Stimulated activated CD4-positive, alpha-beta T cell treated with anti-CD3 and anti-CD28 coated beads, Interleukin-15, amount 100 ng/mL, for 24 hours (primary cell): ENCODE measurements at regions not wholly inside any gene's neighbourhood (a gene's known extent, or its start where the extent isn't known, plus 50 kb on each side); places are given as distances from the start of the nearest gene placed in this dataset.

Experiments
- DNase-seq: peaks from one replicate; pipeline ENCODE4 v3.0.0-alpha.2; 2020

DNA sequence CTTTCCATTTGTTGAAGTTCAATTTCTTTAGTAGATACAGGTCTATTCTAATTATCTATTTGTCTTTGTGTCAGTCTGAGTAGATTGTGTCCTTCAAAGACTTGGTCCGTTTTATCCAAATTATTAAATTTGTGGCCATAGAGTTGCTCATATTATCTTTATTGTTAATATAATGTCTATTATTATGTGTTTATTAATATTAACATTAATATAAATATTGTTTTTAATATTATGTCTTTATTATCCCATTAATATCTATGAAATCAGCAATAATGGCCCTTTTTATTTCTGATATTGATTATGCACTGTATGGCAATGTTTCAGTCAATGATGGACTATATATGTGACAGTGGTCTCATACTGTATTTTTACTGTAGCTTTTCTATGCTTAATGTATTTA is 2067.3 kb upstream of the AGA start:
- no peak for DNase-seq

DNA sequence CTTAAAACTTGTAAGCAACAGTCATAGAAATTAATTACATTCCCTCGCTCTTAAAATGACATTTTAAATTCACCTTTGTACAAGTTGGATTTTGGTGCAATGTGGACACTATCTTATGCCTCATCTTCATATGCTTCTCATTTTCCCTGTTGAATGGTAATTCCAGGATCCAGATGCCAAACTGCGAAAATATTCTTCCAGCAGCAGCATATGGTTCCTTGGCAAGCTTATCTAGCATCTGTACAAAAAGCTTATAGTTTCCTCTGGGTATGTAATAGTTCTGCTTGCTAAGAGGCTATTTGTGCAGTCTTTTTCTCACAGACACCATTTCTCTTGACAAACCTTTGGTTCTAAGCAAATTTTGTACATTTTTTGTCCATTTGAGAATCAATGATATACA is 2079.7 kb upstream of the AGA start:
- no peak for DNase-seq

DNA sequence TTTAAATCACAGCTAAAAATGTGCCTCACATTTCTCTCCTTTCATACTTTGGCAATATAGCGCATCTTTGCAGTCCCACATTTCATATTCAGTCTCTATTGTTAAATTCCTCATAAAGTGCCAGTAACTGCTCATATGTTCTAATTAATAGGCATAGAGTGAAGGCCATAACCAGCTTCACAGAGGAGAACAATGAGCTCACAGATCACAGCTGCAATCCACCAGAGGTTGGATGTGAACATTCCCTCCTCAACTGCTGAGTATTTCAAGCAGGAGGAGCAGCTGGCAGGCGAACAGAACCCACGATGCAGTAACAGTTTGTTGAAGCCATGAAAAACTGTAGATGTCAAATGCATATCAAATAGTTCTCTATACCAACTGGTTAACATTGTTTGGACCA is 2088.7 kb upstream of the AGA start:
- DNase-seq: no peak

DNA sequence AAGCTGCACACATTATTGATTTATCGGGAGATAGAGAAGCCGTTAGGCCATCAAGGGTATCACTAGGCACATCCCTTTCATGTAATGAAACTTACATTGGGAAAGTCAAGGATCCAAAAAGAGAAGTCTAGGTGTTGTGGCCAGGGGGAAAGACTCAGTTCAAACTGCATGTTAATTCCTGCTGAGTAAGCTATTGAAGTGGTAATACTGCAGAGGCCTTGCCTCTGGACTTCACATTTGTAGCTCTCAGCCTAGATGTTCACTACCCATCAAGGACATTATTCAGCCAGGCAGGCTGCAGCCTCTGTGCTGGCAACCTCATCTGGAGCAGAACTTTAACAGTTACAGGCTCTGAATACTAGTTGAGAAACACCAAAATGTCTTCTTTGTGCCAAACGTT is 2094.5 kb upstream of the AGA start:
- no peak for DNase-seq

DNA sequence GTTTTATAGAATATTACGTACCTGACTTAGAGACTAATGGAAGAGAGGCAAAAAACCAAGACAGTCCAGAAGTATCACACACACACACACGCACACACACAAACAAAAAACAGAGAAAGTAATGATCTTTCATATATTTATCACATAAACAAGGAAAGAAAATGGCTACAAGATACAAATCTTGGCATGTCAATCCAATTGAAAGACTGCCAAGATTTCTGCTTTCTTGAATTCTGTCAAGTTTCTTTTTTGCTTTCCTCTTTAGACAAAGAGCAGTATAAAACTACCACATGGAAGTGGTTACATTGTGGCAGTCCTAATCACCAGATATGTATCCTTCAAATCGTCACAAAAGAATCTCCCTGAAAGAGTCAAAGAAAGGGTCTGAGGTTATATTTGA is 2097.4 kb upstream of the AGA start:
- no peak for DNase-seq

DNA sequence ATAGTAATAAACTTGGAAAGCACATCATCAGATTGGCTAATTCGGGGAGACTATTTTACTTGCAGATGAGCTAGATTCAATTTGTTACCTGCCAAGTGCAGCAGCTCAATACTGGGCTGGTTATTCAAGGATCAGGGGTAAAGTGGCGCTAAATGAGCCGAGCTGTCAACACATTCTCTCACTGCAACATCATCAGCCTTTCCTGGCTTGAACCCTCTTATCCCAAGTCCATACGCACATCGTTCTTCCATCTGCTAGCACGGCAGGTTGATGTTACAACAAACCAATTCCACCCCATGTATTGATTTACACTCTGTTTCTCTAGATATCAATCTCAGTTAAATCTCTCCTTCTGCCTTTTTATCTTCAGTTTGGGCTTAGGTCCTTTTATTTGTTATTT is 2101.5 kb upstream of the AGA start:
- no peak for DNase-seq

DNA sequence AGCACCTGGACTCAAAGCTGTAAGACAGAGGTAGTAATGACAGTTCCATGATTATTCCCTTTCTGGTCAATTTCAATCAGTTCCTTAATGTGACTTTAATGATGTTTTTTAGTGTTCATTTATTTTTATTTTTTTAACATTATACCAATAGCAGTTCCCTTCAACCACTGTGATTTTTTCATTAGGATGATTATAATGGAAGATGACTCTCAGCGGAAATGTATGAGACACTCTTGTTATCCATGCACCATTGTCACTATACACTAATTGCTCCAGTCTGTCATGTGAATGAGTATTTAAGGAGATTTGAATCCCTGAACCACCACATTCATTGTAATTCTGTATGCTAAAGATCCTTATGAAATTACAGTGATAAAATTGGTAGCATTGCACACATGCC is 2102.3 kb upstream of the AGA start:
- no peak for DNase-seq

DNA sequence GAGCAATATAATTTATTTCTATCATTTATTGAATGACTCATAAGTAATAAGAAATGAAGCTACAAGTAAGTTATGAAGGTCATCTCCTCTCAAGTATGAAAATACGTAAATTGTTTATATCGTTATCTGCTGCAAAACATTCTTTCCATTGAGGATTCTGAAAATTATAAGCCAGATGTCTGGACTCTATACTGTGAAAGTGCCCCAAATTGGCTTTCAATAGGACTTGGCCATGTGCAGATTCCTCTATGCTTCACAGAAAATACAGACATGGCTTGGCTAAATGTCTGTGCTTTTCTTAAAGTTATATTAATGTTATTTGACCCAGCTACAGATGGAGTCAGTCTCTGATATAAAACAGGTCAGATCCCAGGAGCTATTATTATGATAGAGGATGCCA is 2109.9 kb upstream of the AGA start:
- no peak for DNase-seq

DNA sequence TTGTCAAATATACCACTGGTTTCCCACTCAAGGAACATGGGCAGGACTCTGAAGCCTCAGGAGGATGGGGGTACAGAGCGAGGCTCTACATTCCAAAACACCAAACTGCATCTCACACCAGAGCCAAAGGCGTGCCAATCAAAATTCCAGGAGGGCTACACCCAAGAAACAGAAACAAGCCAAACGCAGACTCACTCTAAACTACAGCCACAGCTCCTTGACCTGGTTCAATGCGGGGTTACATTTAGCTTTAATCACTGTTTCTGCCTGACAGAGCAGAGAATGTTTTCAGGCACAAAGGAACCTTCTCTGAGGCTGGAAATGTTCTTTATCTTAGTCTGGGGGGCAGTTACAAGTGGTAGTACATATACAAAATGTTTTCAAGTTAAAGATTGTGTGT is 2121.5 kb upstream of the AGA start:
- no peak for DNase-seq

DNA sequence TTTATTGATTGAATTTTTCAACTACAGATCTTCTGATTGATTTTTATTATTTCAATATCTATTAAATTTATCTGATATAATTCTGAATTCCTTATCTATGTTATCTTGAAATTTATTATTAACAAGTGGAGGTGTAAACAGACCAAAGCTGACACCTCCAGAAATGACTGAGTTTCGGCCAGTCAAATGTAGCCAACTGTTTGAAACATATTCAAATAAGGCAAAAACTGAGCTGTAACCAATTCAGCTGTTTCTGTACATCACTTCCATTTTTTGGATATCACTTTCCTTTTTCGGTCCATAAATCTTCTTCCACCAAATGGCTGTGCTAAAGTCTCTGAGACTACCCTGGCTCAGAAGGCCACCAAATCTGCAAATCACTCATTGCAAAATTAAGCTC is 2127.3 kb upstream of the AGA start:
- no peak for DNase-seq

DNA sequence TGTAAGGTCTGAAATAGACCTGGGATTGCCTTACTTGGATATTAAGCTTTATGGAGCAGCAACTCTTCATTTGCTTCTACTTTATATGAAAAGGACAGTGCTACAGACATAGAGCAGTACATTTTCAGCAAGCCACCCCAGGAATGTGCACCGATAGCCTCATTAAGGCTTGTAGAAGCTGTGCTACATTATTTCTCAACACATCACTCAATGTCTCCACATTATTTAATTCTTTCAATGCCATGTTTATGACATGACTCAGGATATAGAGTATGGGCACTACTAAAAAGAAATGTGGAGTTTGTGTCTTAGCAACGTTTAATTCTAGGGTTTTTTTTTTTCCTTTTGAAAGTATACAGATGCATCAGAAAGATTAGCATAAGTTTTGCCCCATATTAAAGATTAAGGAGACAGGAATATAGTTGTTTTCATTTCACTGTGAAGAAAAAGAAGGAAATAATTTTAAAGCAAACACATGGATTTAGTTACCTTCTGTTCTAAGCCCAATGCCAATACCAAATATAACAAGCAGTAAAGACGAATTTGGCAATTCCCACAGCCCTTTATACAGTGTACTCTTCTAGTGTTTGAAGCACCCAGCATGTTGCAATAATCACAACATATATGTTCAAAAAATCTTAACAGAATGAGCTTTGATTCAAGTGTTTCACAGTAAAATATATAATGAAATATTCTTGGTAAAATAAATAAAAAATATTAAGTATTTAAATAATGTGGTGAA is 2140.1 kb upstream of the AGA start:
- DNase-seq: no peak

DNA sequence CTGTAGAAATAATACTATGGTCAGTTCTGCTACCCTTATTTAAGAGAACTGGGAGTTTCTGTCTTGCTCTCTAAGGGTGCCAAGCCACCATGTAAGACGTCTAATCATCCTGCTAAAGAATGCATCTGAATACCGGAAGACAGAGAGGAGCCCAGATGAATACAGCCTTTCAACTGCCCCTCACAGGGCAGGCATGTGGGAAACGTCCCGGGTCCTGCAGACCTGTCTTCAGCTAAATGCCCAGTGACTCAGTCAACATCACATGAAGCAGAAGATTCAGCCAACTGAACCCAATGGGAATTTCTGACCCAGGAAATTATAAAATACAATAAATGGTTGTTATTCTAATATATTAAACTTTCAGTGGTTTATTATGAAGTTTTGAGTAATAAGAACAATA is 2141.0 kb upstream of the AGA start:
- DNase-seq: no peak

DNA sequence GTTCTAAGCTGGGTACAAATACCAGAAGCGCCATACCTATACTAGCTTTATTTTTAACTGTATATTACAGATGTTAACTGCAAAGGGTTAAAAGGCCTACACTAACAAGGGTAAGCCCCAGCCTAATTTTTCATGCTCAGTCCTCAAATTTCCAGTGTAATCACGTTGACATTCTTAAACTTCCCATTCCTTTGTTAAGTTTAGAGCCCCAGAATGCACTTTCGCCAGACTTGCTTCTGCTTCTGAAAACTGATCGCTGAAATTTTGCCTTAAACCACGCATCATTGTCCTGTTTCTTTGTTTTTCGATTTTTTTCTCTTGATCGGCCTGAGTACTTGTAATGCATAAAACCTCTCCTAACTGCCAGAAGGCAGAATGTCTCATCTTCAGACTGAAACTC is 2141.9 kb upstream of the AGA start:
- DNase-seq: no peak

DNA sequence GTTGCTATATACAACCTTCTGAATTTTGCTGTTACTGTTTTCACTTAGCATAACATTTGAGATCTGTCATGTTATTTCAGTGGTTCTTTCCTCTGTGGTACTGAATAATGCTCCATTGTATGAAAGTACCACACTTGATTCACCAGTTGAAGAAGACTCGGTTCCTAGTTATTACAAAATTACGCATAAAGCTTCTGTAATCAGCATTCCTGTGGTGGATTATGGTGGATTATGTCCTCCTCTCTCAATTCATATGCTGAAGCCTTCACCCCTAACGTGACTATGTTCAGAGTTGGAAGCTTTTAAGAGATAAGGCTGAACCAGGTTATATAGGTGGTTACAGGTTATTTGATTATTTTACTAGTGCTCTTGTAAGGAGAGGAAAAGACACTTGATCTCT is 2143.5 kb upstream of the AGA start:
- DNase-seq: no peak

DNA sequence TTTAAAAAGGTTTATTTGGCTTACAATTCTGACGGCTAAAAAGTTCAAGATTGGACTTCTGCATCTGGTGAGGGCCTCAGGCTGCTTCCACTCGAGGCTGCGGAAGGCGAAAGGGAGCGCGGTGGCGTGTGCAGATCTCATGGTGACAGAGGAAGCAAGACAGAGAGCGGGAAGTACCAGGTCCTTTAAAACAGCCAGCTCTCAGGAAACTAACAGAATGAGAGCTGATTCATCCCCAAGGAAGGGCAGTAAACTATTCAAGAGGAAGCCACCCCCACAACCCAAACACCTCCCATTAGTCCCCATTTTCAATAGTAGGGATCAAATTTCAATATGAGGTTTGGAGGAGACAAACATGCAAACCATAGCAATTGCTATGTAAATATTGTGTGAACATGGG is 2144.2 kb upstream of the AGA start:
- no peak for DNase-seq

DNA sequence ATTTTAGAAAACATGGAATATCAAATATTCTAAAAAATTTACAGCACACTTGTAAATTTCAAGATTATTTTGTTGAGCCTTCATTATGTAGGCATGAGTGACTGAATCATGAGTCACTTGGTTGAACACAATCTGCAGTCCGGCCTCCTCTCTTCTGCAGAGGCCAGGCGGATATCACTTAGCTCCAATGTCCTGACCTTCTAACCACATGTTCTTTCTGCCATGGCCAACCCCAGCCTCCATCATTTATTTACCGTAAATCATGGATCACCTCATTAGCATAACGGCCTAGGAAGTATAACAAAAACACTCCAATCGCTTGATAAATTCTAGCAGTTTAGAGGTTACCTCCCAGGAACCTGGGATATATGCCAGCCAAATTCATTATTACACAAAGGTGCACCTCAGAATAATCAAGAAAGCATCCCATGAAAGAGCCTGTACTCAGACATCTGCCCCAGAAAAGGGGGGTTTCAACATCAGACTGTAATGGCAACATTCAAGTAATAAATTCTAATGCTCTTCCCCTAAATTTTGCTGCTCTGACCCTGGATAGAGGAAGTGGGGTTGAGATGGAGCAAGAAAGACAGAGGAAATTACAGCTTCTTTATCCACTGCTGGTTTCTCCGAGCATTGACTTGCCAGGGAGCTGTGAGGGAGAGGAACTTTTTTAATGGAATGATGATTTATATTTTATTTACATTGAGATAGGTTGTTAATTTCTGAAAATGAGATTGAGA is 2153.6 kb upstream of the AGA start:
- no peak for DNase-seq

DNA sequence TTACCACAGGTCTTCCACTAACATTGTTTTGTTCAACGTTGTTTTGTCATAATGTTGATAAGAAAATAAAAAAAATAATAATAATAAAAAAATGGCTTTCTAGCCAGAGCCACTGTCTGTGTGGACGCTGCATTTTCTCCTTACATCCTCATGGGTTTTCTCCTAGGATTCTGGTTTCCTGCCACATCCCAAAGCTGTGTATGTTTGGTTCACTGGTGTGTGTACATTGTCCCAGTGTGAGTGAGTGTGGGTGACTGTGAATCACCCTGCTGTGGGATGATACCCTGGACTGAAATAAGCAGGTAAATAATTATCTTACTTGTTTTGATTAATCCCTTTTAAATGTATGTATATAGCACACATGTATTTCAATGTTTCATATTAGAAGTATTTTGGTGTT is 2154.4 kb upstream of the AGA start:
- DNase-seq: no peak

DNA sequence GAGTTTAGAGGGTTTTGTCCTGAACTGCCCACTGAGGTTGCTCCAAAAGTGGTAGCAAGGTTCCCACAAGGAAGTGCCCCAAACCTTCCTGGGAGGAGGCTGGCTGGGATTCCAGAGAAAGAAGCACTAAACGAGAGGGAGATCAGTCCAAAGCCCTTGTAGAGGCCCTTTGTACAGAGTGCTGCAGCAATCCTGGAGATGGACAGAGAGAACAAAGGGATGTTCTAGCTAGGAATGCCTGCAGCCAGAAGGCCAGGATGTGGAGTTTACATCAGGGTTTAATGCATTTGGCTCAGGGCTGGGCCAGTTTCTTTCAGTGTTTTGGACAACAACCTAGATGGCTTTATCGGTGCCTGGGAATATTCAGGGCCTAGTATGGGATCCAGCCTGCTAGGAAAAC is 2155.1 kb upstream of the AGA start:
- no peak for DNase-seq

DNA sequence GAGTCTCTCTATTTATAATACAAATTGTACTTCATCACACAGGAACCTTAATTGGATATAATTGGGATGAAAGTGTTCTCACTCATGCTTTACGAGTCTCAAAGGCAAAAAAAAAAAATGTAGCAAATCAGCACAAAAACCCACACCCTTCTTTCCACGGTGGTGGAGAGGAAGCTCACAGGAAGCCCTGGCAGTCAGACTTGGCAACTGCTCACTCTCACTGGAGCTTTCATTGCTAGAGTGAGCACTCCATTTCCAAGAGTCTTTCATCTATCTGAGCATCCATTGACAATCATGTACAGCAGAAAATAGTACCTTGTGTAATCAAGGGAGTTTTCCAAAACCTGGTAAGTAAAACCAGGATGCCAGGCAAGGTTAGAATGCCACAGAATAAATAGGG is 2159.4 kb upstream of the AGA start:
- DNase-seq: no peak

DNA sequence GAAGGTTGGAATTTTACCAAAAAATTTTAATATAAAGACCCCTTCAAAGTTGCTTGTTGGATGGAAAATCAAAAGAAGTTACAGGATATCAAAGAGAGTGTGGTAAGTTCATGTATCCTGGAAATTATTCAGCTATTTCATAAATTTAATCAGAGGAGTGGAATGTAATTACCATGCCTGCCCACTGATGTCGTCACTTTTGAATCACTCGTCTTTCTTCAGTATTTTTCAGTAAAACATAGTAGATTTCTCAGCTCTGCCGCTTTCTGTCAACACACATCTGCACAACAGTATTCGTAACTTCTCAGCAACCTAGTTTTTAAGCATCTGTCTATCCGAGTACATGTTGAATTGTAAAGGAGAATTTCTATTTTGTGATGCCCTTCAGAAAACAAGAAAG is 2163.0 kb upstream of the AGA start:
- DNase-seq: no peak

DNA sequence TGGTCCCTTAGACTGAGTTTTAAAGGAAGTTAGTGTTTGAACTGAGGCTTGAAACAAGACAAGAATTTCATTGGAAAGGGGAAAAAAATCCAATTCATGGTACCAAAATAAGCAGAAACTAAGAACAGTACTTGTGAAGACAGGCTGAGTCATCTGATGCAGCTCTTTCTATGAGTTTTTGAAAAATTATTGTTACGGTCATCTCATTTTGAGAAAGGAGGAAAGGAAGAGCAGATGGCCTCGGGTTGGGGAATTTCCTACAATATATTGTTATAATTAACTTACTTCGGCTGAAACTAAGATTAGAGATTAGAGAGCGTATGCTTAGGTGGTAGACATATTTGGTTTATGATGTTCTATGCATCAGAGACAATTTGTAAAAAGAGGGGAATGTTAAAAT is 2164.8 kb upstream of the AGA start:
- no peak for DNase-seq

DNA sequence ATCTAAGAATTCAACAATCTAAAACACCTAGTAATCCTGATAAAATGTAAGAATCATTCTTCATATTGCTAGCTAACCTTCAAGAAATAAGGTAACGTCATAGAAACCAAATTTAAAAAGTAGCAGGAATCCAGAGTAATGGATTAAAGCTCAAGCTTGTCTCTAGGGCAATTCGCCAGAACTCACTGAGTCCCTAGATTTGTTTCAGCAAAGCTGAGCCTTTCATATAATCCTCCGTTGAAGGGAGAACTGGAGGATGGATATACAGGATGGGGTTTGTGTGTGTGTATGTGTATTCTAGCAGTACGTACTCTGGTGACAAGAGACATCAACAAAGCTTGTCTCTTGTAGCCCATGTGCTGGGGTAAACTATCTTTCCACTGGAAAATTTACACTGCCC is 2173.5 kb upstream of the AGA start:
- DNase-seq: no peak

DNA sequence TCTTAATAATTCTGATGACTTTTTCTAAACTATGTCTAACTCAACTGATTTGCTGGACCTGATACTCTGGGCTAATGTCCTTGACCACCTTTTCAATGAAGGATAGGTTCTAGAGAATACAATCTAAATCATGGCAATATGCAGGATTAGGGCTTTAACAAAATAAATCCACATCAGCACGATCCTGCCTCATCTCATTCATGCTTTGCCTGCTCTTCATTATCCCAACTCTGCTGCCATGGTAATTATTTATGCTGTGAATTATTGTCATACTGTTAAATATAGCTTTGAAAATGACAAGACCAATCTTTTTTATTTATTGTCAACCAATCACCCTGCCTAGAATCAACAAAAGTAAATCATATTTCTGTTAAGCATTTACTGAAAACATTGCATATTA is 2176.7 kb upstream of the AGA start:
- DNase-seq: no peak

DNA sequence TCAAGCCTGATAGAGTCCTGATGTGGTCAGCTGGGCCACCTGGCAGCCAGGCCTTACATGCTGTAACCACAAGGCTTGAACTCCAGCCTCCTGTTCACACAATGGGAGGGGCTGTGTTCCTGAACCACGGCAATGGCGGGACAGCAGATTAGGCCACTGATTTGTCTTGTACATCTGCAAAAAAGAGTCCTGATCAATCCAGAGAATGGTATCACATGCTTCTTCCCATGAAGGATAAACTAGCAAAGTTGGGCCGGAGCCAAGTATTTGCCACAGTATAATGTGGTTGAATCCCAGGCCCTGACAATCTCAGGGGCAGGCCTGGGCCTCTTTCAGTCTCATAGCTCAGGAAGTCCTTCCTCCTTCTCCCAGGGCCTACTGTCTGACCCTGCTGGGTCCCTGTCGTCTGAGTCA is 2182.5 kb upstream of the AGA start:
- no peak for DNase-seq

DNA sequence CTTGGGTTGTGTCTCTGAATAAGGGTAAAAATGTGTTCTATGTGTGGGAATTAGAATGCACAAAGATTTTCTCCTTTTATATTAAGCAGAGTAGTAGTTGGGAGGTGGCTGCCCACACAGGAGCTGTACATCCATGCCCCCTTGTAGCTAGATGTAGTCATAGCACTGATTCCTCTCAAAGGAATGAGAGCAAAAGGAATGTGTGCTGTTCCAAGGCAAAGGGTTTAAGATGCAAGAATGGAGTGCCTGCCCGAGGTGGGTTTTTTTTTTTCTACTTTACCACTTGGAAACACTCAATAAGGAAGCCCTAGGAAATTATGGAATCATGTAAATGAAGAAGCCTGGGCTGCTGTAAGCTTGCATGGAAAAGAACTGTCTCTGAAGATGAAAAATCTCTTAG is 2183.2 kb upstream of the AGA start:
- DNase-seq: no peak
